Naive B cell (primary cell): ENCODE measurements at regions not wholly inside any gene's neighbourhood (a gene's known extent, or its start where the extent isn't known, plus 50 kb on each side); places are given as distances from the start of the nearest gene placed in this dataset.
"Not testable (repeated sequence)": the region's sequence is repeated elsewhere in the genome, so short reads cannot be mapped to it uniquely, and the experiment has no call there.

ENCODE experiments used
- ATAC-seq, 2 donors: fragments of 150-1000 bp; cut with Tn5 transposase; 2 replicates each; pipeline ENCODE4 v1.10.0; 2021; ENCODE audit warnings: low read depth in 2 of 2, mild to moderate bottlenecking in 2 of 2, moderate library complexity in 2 of 2
- DNase-seq: peaks from one replicate; pipeline ENCODE4 v3.0.0; 2022
- H3K27ac Mint-ChIP-seq, 6 donors: one replicate each; pipeline ENCODE4 v1.8.0; 2020 to 2022; ENCODE audit warnings: mild to moderate bottlenecking in 6 of 6, mixed read lengths in 6 of 6, moderate library complexity in 5 of 6, inconsistent platforms in 2 of 6
- H3K27me3 Mint-ChIP-seq, 3 donors: one replicate each; pipeline ENCODE4 v1.8.0; 2021 to 2022; ENCODE audit warnings: mixed read lengths in 3 of 3, mild to moderate bottlenecking in 1 of 3
- H3K36me3 Mint-ChIP-seq, 2 donors: one replicate each; pipeline ENCODE4 v1.8.0; 2020 to 2022; ENCODE audit warnings: mixed read lengths in 2 of 2, inconsistent platforms in 1 of 2, mild to moderate bottlenecking in 1 of 2
- H3K4me1 Mint-ChIP-seq, 3 donors: one replicate each; pipeline ENCODE4 v1.8.0; 2020 to 2022; ENCODE audit warnings: mixed read lengths in 3 of 3, inconsistent platforms in 1 of 3, mild to moderate bottlenecking in 1 of 3, moderate library complexity in 1 of 3
- H3K4me3 Mint-ChIP-seq, 8 donors: one replicate each; pipeline ENCODE4 v1.8.0; 2020 to 2022; ENCODE audit warnings: mild to moderate bottlenecking in 8 of 8, mixed read lengths in 8 of 8, moderate library complexity in 8 of 8, inconsistent platforms in 2 of 8
- H3K9me3 Mint-ChIP-seq, 7 donors: one replicate each; pipeline ENCODE4 v1.8.0; 2020 to 2022; ENCODE audit warnings: mixed read lengths in 7 of 7, mild to moderate bottlenecking in 5 of 7, inconsistent platforms in 2 of 7, moderate library complexity in 1 of 7

DNA sequence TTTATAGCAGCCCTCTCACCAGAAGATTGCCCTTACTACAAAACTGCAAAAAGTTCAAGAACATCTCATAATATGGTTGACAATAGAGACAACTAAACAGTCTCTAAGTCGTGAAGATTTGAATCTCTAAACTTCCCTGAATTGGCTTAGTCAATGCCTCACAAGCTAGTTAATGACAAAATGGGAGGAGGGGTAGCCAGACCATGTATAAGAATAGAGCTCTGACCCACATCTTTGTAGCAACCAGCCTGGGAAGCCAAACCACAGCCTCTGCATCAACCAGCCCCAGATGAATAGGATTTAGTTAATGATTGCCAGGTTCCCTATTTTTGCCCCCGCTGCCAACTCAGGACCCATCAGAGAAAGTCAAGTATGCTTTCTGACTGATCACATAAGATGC is 1265.9 kb upstream of the PCDH10 start:
- H3K27ac Mint-ChIP-seq, H3K27me3 Mint-ChIP-seq, H3K36me3 Mint-ChIP-seq, H3K4me1 Mint-ChIP-seq, H3K4me3 Mint-ChIP-seq, ATAC-seq, DNase-seq, H3K9me3 Mint-ChIP-seq: not testable (repeated sequence)

DNA sequence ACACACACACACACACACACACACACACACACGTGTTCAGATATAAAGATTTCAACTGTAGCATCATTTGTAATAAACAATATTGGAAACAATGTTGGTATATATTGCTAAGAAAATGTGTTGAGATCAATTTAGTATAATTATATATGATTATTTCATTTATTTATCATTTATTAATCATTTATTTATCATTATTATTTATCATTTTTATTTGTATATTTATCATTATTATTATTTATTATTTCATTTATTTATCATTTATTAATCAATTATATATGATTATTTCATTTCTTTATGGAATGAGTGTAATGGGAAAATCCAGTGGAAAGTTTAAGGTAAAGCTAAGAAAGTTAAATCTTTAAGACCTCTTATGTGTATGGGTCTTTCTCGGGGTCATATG is 1223.4 kb upstream of the PCDH10 start:
- DNase-seq, H3K36me3 Mint-ChIP-seq, H3K27me3 Mint-ChIP-seq, H3K4me3 Mint-ChIP-seq, H3K27ac Mint-ChIP-seq, H3K9me3 Mint-ChIP-seq, ATAC-seq, H3K4me1 Mint-ChIP-seq: not testable (repeated sequence)

DNA sequence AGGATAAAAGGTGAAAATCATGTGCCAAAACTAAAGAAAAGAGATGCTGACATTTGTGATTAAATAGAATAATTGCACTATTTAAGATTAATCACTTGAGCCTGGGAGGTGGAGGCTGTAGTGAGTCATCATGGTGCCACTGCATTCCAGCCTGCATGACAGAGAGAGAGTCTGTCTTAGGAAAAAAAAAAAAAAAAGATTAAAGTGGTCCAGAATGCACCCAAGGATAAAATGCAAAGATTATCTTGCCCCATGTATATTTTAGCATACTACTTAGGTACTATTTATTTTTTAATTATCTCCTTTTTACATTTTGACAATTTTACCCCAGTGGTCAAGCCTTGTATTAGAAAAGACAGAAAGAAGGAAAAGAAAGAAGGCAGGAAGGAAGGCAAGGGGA is 1181.4 kb upstream of the PCDH10 start:
- not testable (repeated sequence) for DNase-seq, ATAC-seq, H3K4me3 Mint-ChIP-seq, H3K9me3 Mint-ChIP-seq, H3K4me1 Mint-ChIP-seq, H3K27ac Mint-ChIP-seq, H3K27me3 Mint-ChIP-seq, H3K36me3 Mint-ChIP-seq

DNA sequence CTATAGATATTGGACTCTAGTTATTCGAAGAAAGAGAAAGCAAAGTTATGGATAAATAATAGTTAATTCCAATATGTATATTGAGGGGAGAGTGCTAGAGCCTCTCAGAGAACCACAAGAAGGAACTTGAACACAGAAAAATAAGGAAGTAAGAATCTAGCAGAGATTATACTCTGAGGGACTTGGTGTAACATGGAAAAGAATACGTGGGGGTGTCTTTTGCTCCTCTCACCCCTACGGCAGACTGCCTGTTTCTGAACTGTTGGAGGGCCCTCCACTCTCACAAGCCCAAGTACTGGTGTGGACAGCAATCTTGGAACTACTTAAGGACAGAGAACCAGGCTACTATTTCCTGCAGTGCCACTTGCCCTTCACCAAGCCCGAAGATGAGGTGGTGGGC is 1174.4 kb upstream of the PCDH10 start:
- DNase-seq (no peak), ATAC-seq (peak in 1 of 2 donors; percentile 52)
- peaks cover 0 to 24% of the 10 kb centered on the region in 2 donors for H3K36me3 Mint-ChIP-seq
- peaks cover 0 to 21% (median 15%) of the 10 kb centered on the region in 7 donors for H3K9me3 Mint-ChIP-seq
- H3K4me3 Mint-ChIP-seq: peak overlapping the region; percentile 33 to 91 (median 79)
- peaks cover 0 to 4% (median 0%) of the 10 kb centered on the region in 3 donors for H3K4me1 Mint-ChIP-seq
- peak overlapping the region in 1 of 6 donors; percentile 81 for H3K27ac Mint-ChIP-seq
- H3K27me3 Mint-ChIP-seq: no peaks in the 10 kb centered on the region

DNA sequence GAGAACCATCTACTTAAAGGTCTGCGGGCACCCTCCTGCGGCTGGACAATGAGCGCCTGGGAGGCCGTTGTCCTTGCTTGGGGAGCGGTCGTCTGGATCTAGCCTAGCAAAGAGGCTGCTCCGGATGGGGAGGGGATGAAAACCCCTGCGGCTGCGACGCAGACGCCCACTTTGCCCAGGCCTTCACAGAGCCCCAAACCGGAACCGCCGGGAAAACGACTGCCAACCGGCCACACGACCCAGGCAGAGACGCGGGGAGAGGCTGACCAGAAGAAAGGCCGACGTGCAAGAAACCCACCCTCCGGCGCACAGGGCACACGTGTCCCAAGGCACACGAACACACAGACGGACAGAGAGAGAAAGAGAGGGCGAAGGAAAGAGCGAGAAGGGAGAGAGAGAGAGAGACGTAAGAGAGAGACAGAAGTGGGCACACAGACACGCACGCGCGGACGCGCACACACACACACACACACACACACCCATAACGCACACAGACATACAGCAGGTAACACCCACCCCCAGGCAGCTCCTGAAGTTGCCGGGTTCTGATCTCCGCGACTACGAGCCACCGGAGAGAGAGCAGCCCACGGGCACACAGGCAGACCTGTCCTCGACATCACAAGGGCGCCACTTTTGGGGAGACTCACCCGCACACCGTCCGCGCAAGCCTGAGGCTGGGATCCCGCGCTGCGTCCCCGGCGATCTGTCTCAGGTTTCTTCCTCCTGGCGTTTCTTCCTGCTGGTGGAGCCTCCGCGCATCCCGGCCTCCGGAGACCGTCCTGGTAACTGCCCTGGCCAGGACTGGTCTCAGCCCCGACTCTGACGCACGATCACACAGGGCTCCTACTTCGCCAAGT is 1173.6 kb upstream of the PCDH10 start:
- H3K27ac Mint-ChIP-seq: peak overlapping the region in 5 of 6 donors; percentile 48 to 88 (median 78)
- not testable (repeated sequence) for H3K4me1 Mint-ChIP-seq, H3K27me3 Mint-ChIP-seq
- H3K4me3 Mint-ChIP-seq: peak overlapping the region; percentile 47 to 91 (median 80)
- peaks cover 0 to 24% of the 10 kb centered on the region in 2 donors for H3K36me3 Mint-ChIP-seq
- DNase-seq (peak; percentile 11), ATAC-seq (peak in 1 of 2 donors; percentile 30)
- H3K9me3 Mint-ChIP-seq: peaks cover 0 to 22% (median 16%) of the 10 kb centered on the region in 7 donors

DNA sequence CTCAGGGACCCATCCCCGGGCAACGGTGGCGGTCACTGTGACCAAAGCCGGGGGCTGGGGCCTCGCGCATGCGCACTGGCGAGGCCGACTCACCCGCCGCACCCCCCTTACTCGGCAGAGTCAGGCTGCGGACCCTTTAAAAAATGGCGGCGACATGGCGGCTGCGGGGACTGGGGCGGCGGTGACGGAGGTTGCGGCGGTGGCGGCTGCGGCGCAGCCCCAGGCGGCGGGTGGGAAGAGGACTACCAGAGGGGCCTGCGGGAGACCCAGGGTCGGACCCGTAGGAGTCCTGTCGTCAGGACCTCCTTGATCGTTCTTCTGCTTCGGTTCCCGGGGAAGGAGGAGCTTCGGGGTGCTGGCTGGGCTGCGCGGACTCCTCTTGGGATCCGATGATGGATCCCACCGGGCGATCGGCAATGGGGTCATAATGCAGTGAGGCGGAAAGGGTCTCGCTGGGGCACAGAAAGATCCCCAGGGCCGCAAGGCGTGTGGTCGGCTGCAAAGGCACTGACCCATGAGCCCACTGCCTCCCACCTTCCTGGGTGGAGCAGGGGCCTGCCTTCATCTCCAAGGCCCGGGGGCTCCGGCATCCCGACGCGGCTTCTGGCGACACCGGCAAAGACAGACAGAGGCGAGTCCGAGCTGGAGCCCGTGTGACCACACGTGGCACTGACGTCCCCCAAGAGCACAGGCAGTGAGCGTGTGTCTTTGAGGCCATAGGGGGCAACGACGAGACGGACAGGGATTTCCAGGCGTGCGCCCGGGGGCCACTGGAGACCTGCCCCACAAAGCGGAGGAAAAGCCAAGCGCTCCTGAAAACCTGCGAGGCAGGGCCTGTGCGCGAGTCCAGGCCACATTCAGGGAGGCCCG is 1172.7 kb upstream of the PCDH10 start:
- Mint-ChIP-seq H3K4me3 (peak overlapping the region; percentile 47 to 91 (median 80)), H3K27ac (peak overlapping the region in 2 of 6 donors; percentile 76), H3K9me3 (peaks cover 0 to 24% (median 16%) of the 10 kb centered on the region in 7 donors), H3K36me3 (peaks cover 0 to 24% of the 10 kb centered on the region in 2 donors)
- H3K27me3 Mint-ChIP-seq, ATAC-seq, H3K4me1 Mint-ChIP-seq: not testable (repeated sequence)
- DNase-seq: peak; percentile 7

DNA sequence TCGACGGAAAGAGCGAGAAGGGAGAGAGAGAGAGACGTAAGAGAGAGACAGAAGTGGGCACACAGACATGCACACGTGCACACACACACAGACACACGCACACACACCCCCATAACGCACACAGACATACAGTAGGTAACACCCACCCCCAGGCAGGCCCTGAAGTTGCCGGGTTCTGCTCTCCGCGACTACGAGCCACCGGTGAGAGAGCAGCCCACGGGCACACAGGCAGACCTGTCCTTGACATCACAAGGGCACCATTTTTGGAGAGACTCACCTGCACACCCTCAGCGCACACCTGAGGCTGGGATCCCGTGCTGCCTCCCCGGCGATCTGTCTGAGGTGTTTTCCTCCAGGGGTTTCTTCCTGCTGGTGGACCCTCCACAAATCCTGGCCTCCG is 1171.0 kb upstream of the PCDH10 start:
- Mint-ChIP-seq H3K4me3 (no peak overlapping the region), H3K36me3 (peaks cover 0 to 24% of the 10 kb centered on the region in 2 donors), H3K27ac (no peak overlapping the region), H3K9me3 (peaks cover 0 to 26% (median 16%) of the 10 kb centered on the region in 7 donors), H3K27me3 (no peaks in the 10 kb centered on the region), H3K4me1 (peaks cover 0 to 4% (median 0%) of the 10 kb centered on the region in 3 donors)
- DNase-seq (no peak), ATAC-seq (no peak)

DNA sequence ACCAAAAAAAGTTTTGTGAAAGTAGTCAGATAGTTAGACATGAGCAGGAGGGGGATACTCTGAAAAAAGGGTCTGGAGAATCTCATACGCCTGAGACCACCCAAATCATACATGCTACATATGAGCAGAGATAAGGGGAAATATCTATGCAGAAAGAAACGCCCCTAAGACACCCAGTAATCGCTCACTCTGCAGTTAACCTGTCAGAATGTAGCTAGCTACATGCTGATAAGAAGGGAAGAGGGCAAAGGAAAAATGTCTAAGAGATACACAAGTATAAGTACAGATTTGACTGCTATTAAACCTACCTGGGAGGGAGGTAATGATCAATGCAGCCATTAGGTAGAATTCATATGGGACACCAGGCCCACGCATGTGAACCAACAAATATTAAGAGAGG is 1159.5 kb upstream of the PCDH10 start:
- DNase-seq: no peak
- Mint-ChIP-seq H3K4me1 (no peaks in the 10 kb centered on the region), H3K27ac (no peak overlapping the region), H3K36me3 (no peaks in the 10 kb centered on the region), H3K9me3 (peaks cover 0 to 4% (median 0%) of the 10 kb centered on the region in 7 donors), H3K27me3 (no peaks in the 10 kb centered on the region), H3K4me3 (no peak overlapping the region)
- ATAC-seq: no peak

DNA sequence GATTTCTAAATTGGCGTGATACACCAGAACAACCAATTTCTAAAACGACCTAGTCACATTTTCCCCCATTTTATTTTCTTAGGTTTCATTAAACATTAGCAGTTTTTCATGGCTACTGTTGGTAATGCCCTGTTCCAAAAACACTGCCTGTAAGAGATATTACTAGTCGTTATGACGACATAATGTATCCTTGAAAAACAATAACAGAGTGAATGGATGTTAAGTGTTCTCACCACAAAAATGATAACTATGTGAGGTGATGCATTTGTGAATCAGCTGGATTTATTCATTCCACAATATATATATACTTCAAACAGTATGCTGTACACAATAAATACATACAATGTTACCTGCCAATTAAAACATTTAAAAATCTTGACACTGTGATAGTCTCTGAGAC is 1147.6 kb upstream of the PCDH10 start:
- no peak overlapping the region for H3K4me3 Mint-ChIP-seq
- no peak overlapping the region for H3K27ac Mint-ChIP-seq
- H3K36me3 Mint-ChIP-seq: no peaks in the 10 kb centered on the region
- ATAC-seq (no peak), DNase-seq (no peak)
- no peaks in the 10 kb centered on the region for H3K9me3 Mint-ChIP-seq
- no peaks in the 10 kb centered on the region for H3K4me1 Mint-ChIP-seq
- H3K27me3 Mint-ChIP-seq: no peaks in the 10 kb centered on the region

DNA sequence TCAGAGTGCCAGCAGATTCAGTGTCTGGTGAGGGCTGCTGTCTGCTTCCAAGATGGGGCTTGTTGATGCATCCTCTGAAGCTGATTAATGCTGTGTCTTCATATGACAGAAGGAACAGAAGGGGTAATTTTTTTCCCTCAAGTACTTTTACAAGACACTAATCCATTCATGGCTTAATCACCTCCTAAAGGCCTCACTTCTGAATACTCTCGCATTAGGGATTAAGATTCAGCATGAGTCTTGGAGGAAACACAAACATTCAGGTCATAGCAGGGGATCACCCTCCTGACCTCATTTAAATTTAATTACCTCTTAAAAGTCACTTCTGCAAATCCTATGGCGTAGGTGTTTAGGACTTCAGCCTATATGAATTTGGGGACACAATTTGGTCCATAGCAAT is 1145.5 kb upstream of the PCDH10 start:
- H3K4me1 Mint-ChIP-seq: no peaks in the 10 kb centered on the region
- DNase-seq (no peak), ATAC-seq (no peak)
- H3K27ac Mint-ChIP-seq: no peak overlapping the region
- no peak overlapping the region for H3K4me3 Mint-ChIP-seq
- H3K9me3 Mint-ChIP-seq: no peaks in the 10 kb centered on the region
- H3K27me3 Mint-ChIP-seq: no peaks in the 10 kb centered on the region
- no peaks in the 10 kb centered on the region for H3K36me3 Mint-ChIP-seq

DNA sequence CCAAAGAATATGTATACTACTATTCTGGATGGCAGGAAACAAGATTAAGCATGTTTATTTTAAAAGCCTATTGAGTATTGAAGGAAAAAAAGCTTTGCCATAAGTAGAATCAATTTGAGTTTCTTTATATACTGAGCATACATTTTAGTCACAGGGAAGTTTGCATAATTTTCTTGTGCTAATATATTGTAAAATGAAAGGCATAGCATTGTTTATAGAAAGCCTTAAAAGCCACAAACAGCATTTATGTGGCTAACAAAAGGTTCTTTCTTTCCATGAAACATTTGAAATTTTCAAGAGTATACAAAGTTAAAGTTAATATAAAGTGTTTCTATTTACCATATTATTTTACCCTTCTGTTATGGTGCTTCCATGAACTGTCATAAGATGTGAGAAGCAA is 1133.8 kb upstream of the PCDH10 start:
- no peaks in the 10 kb centered on the region for H3K36me3 Mint-ChIP-seq
- DNase-seq: no peak
- H3K4me1 Mint-ChIP-seq: no peaks in the 10 kb centered on the region
- H3K27ac Mint-ChIP-seq: no peak overlapping the region
- H3K4me3 Mint-ChIP-seq: no peak overlapping the region
- ATAC-seq: no peak
- H3K27me3 Mint-ChIP-seq: no peaks in the 10 kb centered on the region
- H3K9me3 Mint-ChIP-seq: peaks cover 0 to 4% (median 0%) of the 10 kb centered on the region in 7 donors

DNA sequence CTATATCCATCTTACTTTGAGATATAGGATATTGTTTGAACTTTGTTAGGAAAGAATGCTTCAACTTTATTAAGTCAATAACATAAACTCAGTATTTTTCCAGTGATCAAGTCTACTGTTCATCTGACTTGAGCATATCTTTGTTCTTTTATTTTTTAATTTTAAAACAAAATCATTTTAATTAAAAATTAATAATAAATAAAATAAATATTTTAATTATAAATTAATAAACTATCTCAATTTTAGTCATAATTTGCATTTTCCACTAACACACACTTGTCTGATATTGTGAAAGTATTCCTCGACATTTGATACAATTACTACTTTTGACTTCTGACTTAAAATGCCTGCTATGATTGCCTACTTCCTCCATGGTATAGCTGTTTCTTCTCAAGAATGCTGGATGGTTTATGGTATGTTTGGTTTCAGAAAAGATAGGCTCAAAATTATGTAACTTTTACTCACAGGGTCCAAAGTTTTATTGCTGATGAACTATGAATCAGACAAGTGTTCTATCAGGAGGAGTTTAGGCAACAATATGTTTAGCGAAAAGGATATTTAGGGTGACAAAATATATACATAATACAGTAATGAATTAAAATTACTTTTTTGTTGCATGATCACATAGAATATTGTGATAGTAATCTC is 1132.3 kb upstream of the PCDH10 start:
- Mint-ChIP-seq H3K36me3 (no peaks in the 10 kb centered on the region), H3K9me3 (no peaks in the 10 kb centered on the region), H3K27ac (no peak overlapping the region), H3K4me1 (no peaks in the 10 kb centered on the region), H3K4me3 (no peak overlapping the region), H3K27me3 (no peaks in the 10 kb centered on the region)
- ATAC-seq (no peak), DNase-seq (no peak)

DNA sequence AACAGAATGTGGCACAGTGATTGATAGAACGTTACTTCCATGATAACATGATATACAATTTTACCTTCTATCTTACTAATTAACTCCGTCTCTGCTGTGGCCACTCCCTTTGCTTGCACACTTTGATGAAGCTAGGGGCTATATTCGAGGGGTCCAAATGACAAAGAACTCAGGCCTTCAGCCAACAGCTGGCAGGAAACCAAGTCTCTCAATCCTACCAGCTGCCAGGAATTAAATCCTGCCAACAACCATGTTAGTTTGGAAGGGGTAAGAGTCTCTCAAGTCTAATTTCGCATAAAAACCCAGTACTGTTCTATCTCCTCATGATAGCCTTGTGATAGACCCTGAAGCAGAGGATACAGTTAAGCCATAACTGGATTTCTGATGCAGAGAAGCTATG is 1122.9 kb upstream of the PCDH10 start:
- Mint-ChIP-seq H3K4me1 (no peaks in the 10 kb centered on the region), H3K27me3 (no peaks in the 10 kb centered on the region), H3K36me3 (no peaks in the 10 kb centered on the region), H3K9me3 (peaks cover 0 to 2% (median 0%) of the 10 kb centered on the region in 7 donors), H3K27ac (no peak overlapping the region), H3K4me3 (peak overlapping the region in 1 of 8 donors; percentile 42)
- no peak for ATAC-seq
- no peak for DNase-seq
